PC-3 (cell line): ENCODE measurements at regions not wholly inside any gene's neighbourhood (a gene's known extent, or its start where the extent isn't known, plus 50 kb on each side); places are given as distances from the start of the nearest gene placed in this dataset.

Experiments used
- ATAC-seq: fragments of 200-7000 bp; cut with Tn5 transposase; 2 replicates; pipeline ENCODE4 v1.9.1; 2020; ENCODE audit warnings: mild to moderate bottlenecking, moderate library complexity
- BruUV-seq: library from RNA; stranded (reverse); fragments of 400-500 nt; replicated peaks from 2 replicates; lab custom pipeline; 2021; lab: Mats Ljungman, UMichigan
- CTCF ChIA-PET: fragments of 300-600 bp; sonication (Branson Sonifier 250); formaldehyde crosslinking; loops from one replicate; lab custom pipeline; 2022; ENCODE audit warnings: antibody characterized with exemption; lab: Charles Lee
- POLR2A ChIA-PET: fragments of 300-600 bp; sonication (Branson Sonifier 250); formaldehyde crosslinking; loops from one replicate; lab custom pipeline; 2022; ENCODE audit warnings: antibody characterized with exemption; ENCODE audit not compliant: unreplicated experiment; lab: Charles Lee
- DNase-seq: peaks from one replicate; pipeline ENCODE4 v3.0.0-alpha.2; 2015
- H2AFZ ChIP-seq: fragments of 300-600 bp; sonication (generic); 2 replicates; pipeline ENCODE4 v1.6.0; 2016; ENCODE audit warnings: antibody characterized with exemption, low read length
- H3F3A ChIP-seq: fragments of 300-600 bp; sonication (generic); one replicate; pipeline ENCODE4 v1.6.0; 2017; ENCODE audit warnings: antibody characterized with exemption, low read length, control low read depth, mild to moderate bottlenecking; ENCODE audit not compliant: unreplicated experiment
- H3K27ac ChIP-seq: fragments of 300-600 bp; sonication (generic); 2 replicates; pipeline ENCODE4 v1.5.1; 2016; ENCODE audit warnings: mild to moderate bottlenecking, low read length
- H3K27me3 ChIP-seq: fragments of 300-600 bp; sonication (generic); 2 replicates; pipeline ENCODE4 v1.6.1; 2016; ENCODE audit warnings: low read length, mixed read lengths
- H3K36me3 ChIP-seq: fragments of 300-600 bp; sonication (generic); 2 replicates; pipeline ENCODE4 v1.6.1; 2016; ENCODE audit warnings: low read depth, mixed run types, low read length, mixed read lengths
- H3K4me1 ChIP-seq: fragments of 300-600 bp; sonication (generic); 2 replicates; pipeline ENCODE4 v1.5.1; 2016; ENCODE audit warnings: low read length; ENCODE audit not compliant: insufficient read depth
- H3K4me2 ChIP-seq: fragments of 300-600 bp; sonication (generic); 2 replicates; pipeline ENCODE4 v1.6.0; 2016; ENCODE audit warnings: low read length
- H3K4me3 ChIP-seq: fragments of 300-600 bp; sonication (generic); 2 replicates; pipeline ENCODE4 v1.5.1; 2016; ENCODE audit warnings: mild to moderate bottlenecking, low read length, mixed read lengths
- H3K79me2 ChIP-seq: fragments of 300-600 bp; sonication (generic); 2 replicates; pipeline ENCODE4 v1.6.1; 2017; ENCODE audit warnings: low read length, mixed read lengths
- H3K9ac ChIP-seq: fragments of 300-600 bp; sonication (generic); 2 replicates; pipeline ENCODE4 v1.6.0; 2016; ENCODE audit warnings: mild to moderate bottlenecking, low read length
- H3K9me2 ChIP-seq: fragments of 300-600 bp; sonication (generic); replicated peaks from 2 replicates; pipeline ENCODE4 v1.6.1; 2016; ENCODE audit warnings: mixed run types, low read length, mixed read lengths
- H3K9me3 ChIP-seq: fragments of 300-600 bp; sonication (generic); 2 replicates; pipeline ENCODE4 v1.6.1; 2016; ENCODE audit warnings: low read length, mixed read lengths
- H4K20me1 ChIP-seq: fragments of 300-600 bp; sonication (generic); 2 replicates; pipeline ENCODE4 v1.6.1; 2016; ENCODE audit warnings: low read length, mixed read lengths
- EZH2 ChIP-seq: fragments of 300-600 bp; sonication (generic); IDR thresholded peaks from one replicate; pipeline ENCODE4 v1.6.1; 2017; ENCODE audit warnings: antibody characterized with exemption, mild to moderate bottlenecking, low read length; ENCODE audit not compliant: unreplicated experiment
- EZH2phosphoT487 ChIP-seq: fragments of 300-600 bp; sonication (generic); IDR thresholded peaks from 2 replicates; pipeline ENCODE4 v1.6.1; 2018; ENCODE audit warnings: mild to moderate bottlenecking, antibody characterized with exemption, low read length, borderline replicate concordance
- intact Hi-C: fragments of 100-400 bp; cut with micrococcal nuclease; formaldehyde crosslinking; loops from 2 replicates; pipeline ENCODE4 v1.9.0; 2023
- TF ChIP-seq, protein P1 (sequence below): fragments of 300-600 bp; sonication (generic); conservative IDR thresholded peaks from 2 replicates; pipeline ENCODE4 v1.5.1; 2017; ENCODE audit warnings: antibody characterized with exemption, low read depth, mild to moderate bottlenecking, low read length

DNA sequence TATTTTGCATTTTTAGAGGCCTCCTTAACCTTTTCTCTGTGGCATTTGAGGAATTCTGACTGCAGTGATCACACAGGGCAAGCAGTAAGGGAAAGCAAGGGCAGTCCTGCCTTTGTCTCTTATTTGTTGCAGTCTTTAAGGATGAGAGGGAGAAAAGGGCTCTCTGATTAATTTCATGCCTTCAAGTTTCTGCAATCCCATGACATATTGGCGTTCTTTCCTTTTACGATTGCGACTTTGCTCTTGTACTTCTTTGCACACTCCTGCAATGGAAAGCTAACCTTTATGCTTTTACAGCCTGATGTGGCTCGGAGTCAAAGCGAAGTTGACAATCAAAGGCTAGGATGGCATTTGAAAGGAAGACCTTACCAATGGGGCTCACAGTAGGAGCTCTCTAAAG, 698.4 kb downstream of the DNAH5 start:
- CTCF ChIA-PET: no interaction called here
- ATAC-seq: no peak
- POLR2A ChIA-PET: no interaction called here

GRCh38 chr5:13244151-13244550, 700.3 kb downstream of the DNAH5 start:
- Histone ChIP-seq H4K20me1 (no peaks in the 10 kb centered on the region), H3K9me3 (no peaks in the 10 kb centered on the region), H3K4me3 (no peak overlapping the region), H3F3A (no peaks in the 10 kb centered on the region), H3K4me2 (no peak overlapping the region), H3K36me3 (no peaks in the 10 kb centered on the region), H3K27me3 (no peaks in the 10 kb centered on the region), H3K27ac (no peak overlapping the region), H3K9me2 (no peaks in the 10 kb centered on the region), H3K9ac (no peak overlapping the region), H2AFZ (no peak overlapping the region), H3K4me1 (peaks cover 8% of the 10 kb centered on the region), H3K79me2 (no peaks in the 10 kb centered on the region)
- DNase-seq (no peak), ATAC-seq (no peak)
- TF ChIP-seq EZH2phosphoT487: no peak
- TF ChIP-seq, protein P1, sequence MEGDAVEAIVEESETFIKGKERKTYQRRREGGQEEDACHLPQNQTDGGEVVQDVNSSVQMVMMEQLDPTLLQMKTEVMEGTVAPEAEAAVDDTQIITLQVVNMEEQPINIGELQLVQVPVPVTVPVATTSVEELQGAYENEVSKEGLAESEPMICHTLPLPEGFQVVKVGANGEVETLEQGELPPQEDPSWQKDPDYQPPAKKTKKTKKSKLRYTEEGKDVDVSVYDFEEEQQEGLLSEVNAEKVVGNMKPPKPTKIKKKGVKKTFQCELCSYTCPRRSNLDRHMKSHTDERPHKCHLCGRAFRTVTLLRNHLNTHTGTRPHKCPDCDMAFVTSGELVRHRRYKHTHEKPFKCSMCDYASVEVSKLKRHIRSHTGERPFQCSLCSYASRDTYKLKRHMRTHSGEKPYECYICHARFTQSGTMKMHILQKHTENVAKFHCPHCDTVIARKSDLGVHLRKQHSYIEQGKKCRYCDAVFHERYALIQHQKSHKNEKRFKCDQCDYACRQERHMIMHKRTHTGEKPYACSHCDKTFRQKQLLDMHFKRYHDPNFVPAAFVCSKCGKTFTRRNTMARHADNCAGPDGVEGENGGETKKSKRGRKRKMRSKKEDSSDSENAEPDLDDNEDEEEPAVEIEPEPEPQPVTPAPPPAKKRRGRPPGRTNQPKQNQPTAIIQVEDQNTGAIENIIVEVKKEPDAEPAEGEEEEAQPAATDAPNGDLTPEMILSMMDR: no peak
- TF ChIP-seq EZH2: no peak
- intact Hi-C loops: no loop called here
- CTCF ChIA-PET: no interaction called here
- BruUV-seq: no TSS peak
- POLR2A ChIA-PET: no interaction called here

More for the DNA sequence above, 698.4 kb downstream of the DNAH5 start:
- H3K79me2 ChIP-seq: no peaks in the 10 kb centered on the region
- H3K27ac ChIP-seq: no peak overlapping the region
- DNase-seq: no peak
- H3K9me3 ChIP-seq: no peaks in the 10 kb centered on the region
- no peak overlapping the region for H2AFZ ChIP-seq
- H3K9ac ChIP-seq: no peak overlapping the region
- peaks cover 5% of the 10 kb centered on the region for H3F3A ChIP-seq
- H3K27me3 ChIP-seq: no peaks in the 10 kb centered on the region
- TF ChIP-seq, protein P1: no peak
- TF ChIP-seq EZH2phosphoT487 (no peak), EZH2 (no peak)
- no peak overlapping the region for H3K4me3 ChIP-seq
- H3K4me2 ChIP-seq: no peak overlapping the region
- no peaks in the 10 kb centered on the region for H3K36me3 ChIP-seq
- H4K20me1 ChIP-seq: no peaks in the 10 kb centered on the region
- no peaks in the 10 kb centered on the region for H3K9me2 ChIP-seq
- BruUV-seq: no TSS peak
- H3K4me1 ChIP-seq: peaks cover 23% of the 10 kb centered on the region
- intact Hi-C loops: no loop called here

GRCh38 chr5:13227513-13227912, 717.0 kb downstream of the DNAH5 start:
- ATAC-seq (no peak), DNase-seq (no peak)
- Histone ChIP-seq H4K20me1 (no peaks in the 10 kb centered on the region), H3F3A (no peaks in the 10 kb centered on the region), H3K9me2 (no peaks in the 10 kb centered on the region; the same call in 1 of the 2 replicates), H2AFZ (no peak overlapping the region), H3K4me3 (no peak overlapping the region), H3K9ac (no peak overlapping the region), H3K9me3 (peaks cover 5% of the 10 kb centered on the region; the same call in 1 of the 2 replicates), H3K4me1 (no peaks in the 10 kb centered on the region), H3K27me3 (no peaks in the 10 kb centered on the region), H3K79me2 (no peaks in the 10 kb centered on the region), H3K27ac (no peak overlapping the region), H3K36me3 (no peaks in the 10 kb centered on the region), H3K4me2 (no peak overlapping the region)
- TF ChIP-seq, protein P1: no peak
- intact Hi-C loops: no loop called here
- CTCF ChIA-PET: no interaction called here
- POLR2A ChIA-PET: no interaction called here
- BruUV-seq: no TSS peak
